LNCaP clone FGC (cell line): ENCODE measurements at regions not wholly inside any gene's neighbourhood (a gene's known extent, or its start where the extent isn't known, plus 50 kb on each side); places are given as distances from the start of the nearest gene placed in this dataset.

Experiments used
- DNase-seq: peaks from one replicate; pipeline ENCODE4 v3.0.0-alpha.2; 2011; ENCODE audit warnings: low read depth
- H3K4me3 ChIP-seq: 2 replicates; pipeline ENCODE4 v1.5.1; 2011; ENCODE audit warnings: mild to moderate bottlenecking, low read depth, low read length, control low read depth
- TF ChIP-seq, protein P1 (sequence below): IDR thresholded peaks from 2 replicates; pipeline ENCODE4 v1.5.1; 2012; ENCODE audit warnings: mild to moderate bottlenecking; ENCODE audit not compliant: control insufficient read depth, insufficient read depth; ENCODE audit errors: extremely low read depth

DNA sequence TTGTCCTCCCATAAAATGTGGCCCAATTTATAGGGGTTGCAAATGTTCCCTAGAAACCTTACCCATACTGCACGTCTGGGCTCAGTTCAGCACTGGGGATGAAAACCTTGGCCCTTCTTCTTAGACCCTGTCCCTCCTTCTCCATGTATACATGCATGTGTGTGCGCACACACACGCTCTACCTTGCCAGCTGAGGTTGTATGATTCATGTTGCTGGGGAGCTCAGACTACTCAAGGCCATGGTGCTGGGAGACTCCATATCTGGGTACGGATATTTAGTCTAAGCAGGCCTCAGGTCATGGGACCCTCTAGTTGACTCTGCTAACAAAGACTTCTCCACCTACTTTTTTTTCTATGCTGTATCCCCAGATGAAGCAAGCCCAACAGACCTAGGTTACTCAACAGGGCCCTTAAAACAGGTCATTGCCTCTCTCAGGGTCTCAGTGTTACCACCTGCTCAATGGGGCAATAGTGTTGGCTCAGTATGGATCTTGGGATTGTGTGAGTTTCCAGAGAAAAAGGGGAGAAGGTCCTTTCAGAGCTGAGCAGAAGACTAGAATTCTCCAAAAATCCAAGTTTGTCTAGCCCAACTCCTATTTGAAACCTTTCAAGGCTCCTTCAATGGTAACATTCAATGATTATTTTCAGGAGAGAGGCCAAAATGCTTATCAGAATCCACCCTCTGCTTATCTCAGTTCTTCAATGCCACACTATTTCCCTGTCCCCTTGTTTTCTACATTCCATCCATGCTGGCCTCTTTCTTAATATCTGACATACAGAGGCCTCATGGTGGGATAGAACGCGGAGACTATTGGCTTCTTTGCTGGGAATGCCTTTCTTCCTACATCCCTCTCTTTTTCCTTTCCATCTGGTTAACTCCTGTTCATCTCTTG is 123.6 kb upstream of the PITX1 start:
- DNase-seq: no peak
- H3K4me3 ChIP-seq: no peak overlapping the region

DNA sequence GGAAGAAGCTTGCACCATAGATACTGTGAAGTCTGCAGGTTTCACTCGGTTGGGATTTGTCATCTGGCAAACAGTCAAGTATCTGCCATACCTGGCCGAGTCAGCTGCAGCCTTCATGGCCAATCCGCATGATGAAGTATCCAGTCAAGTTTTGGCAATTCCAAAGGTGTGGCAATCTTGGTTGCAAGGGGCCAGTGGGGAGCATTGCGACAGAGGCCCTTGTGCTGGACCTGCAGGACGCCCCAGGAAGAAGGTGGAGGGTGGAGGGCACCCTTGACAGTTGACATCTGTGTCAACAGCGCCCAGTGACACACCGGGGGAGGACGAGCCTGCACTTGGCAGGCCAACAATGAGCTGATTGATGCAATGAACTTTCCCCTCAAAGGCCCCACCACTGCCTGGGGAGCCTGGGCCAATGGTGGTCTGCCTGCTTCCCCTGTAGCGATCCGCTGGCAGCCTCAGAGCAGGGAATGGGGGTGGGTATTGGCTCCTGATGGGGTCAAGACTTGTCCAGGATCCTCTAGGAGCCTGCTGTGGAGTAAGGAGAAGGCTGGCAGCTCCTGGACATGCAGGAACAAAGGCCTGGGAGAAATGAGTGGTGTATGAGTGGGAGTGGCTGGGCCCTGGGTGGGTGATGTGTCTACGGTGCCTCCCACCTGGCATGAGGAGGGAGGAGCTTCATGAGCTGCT is 122.8 kb upstream of the PITX1 start:
- TF ChIP-seq, protein P1, sequence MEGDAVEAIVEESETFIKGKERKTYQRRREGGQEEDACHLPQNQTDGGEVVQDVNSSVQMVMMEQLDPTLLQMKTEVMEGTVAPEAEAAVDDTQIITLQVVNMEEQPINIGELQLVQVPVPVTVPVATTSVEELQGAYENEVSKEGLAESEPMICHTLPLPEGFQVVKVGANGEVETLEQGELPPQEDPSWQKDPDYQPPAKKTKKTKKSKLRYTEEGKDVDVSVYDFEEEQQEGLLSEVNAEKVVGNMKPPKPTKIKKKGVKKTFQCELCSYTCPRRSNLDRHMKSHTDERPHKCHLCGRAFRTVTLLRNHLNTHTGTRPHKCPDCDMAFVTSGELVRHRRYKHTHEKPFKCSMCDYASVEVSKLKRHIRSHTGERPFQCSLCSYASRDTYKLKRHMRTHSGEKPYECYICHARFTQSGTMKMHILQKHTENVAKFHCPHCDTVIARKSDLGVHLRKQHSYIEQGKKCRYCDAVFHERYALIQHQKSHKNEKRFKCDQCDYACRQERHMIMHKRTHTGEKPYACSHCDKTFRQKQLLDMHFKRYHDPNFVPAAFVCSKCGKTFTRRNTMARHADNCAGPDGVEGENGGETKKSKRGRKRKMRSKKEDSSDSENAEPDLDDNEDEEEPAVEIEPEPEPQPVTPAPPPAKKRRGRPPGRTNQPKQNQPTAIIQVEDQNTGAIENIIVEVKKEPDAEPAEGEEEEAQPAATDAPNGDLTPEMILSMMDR: no peak
- H3K4me3 ChIP-seq: no peak overlapping the region
- no peak for DNase-seq

More for the DNA sequence above, 123.6 kb upstream of the PITX1 start:
- TF ChIP-seq, protein P1: no peak

DNA sequence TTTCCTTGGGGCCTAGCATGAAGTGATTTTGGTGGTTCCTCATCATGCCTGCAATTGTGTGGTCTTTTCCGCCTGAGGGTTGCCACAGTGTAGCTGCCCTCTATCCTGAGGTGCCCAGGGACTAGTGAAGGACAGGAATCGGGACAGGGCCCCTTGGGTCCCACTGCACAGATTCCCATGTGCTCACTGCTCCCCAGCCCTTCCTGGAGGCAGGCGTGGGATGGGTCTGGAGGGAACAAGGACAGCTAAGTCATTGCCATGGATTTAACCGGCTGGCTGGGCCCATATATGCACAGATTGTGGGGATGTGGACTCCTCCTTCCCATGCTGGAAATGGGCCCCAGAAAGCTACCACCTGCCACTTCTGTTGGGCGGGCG is 122.3 kb upstream of the PITX1 start:
- DNase-seq: no peak
- TF ChIP-seq, protein P1: no peak
- no peak overlapping the region for H3K4me3 ChIP-seq

DNA sequence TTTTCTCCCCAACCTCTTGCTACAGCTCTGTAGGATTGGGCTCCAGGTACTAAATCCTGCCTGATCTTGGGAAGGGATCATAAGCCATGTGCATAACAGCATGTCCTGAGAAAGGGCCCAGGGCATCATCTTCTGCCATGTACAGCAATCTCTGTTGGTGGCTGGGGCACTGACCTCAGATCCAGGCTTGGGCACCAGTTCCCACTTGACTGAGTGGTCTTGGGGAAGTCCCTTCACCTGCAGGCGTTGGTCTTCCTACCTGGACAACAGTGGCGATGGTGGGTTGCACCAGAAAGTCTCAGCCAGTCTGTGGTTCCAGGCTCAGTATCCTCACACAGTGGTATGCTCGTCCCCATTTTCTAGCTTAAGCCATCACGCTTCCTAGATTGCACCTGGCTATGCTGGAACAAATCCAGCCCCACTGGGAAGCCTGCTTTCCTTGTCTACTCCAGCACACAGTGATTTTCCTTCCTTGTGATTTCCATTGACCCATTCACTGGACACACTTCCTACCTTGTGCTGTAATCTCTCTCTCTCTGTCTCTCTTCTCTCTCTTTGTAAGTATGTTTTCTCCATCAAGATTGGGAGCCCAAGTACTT is 121.7 kb upstream of the PITX1 start:
- TF ChIP-seq, protein P1: no peak
- DNase-seq: no peak
- H3K4me3 ChIP-seq: no peak overlapping the region

DNA sequence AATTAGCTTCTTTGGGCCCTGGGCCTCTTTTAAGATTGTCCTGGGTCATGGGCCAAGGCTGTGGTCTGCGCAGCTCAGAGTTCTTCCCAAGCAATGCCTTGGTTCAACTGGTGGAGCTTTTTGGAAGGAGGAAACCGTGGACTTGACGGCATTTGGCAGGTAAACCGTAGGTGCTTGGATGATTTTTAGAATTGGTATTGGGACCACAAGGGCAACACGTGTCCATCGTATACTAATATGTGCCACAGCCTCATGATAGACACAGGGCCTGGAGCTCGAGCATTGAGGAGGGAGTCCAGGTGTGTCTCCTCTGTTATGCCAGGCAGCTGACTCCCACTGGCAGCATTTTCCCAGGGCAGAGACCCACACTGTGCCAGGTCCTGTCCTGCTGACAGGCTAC is 120.9 kb upstream of the PITX1 start:
- TF ChIP-seq, protein P1: no peak
- no peak overlapping the region for H3K4me3 ChIP-seq
- DNase-seq: no peak

DNA sequence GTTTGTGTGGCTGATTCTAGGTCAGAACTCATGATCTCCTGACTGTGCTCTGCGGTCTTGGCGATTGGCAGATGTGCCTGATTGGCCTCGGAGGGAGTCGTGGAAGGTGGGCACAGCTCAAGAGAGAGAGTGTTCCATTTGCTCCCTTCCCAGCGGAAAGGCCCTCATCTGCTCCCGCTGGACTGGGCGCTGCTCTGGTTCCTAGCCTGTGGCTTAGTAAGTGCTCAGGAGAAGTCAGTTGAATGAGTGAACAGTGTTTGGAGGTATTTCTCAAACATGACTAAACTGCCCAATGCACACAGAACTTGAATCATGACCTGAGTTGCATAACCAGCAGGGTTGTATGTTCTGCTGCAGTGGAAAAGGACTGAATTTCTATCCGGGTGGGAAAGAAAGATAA is 120.2 kb upstream of the PITX1 start:
- DNase-seq: no peak
- no peak overlapping the region for H3K4me3 ChIP-seq
- TF ChIP-seq, protein P1: no peak
